ENCODE measurements at regions not wholly inside any gene's neighbourhood (a gene's known extent, or its start where the extent isn't known, plus 50 kb on each side); places are given as distances from the start of the nearest gene placed in this dataset.

- Histone ChIP-seq H3K27ac (no peak overlapping the region), H3K4me3 (ENCODE audit: low read depth, low read length) (no peak overlapping the region), H3K36me3 (replicated peaks) (no peaks in the 10 kb centered on the region), H3K27me3 (replicated peaks) (no peaks in the 10 kb centered on the region)
- no peak for TF ChIP-seq CTCF (IDR thresholded peaks at IDR 0.05; ENCODE audit: low read depth, low read length, missing control alignments)
- in situ Hi-C loops (cut with HindIII; ENCODE audit: low pct_ligation_motif_present, low sequenced_read_pairs) = no loop called here
- no peak for DNase-seq
These were observed 336.5 kb downstream of the CRPPA start for GRCh38 chr7:16084875-16085274.

- TF ChIP-seq CTCF (IDR thresholded peaks at IDR 0.05; ENCODE audit: low read depth, low read length, missing control alignments) = no peak
- Histone ChIP-seq H3K27me3 (replicated peaks) (no peaks in the 10 kb centered on the region), H3K4me3 (ENCODE audit: low read depth, low read length) (no peak overlapping the region), H3K36me3 (replicated peaks) (no peaks in the 10 kb centered on the region), H3K27ac (no peak overlapping the region)
- in situ Hi-C loops (cut with HindIII; ENCODE audit: low pct_ligation_motif_present, low sequenced_read_pairs) = no loop called here
- no peak for DNase-seq
These were observed 337.0 kb downstream of the CRPPA start for GRCh38 chr7:16084370-16084769.

GRCh38 chr7:16083931-16084330, 337.4 kb downstream of the CRPPA start:
- TF ChIP-seq CTCF (IDR thresholded peaks at IDR 0.05; ENCODE audit: low read depth, low read length, missing control alignments) = no peak
- Histone ChIP-seq H3K27me3 (replicated peaks) (no peaks in the 10 kb centered on the region), H3K27ac (no peak overlapping the region), H3K4me3 (ENCODE audit: low read depth, low read length) (no peak overlapping the region), H3K36me3 (replicated peaks) (no peaks in the 10 kb centered on the region)
- in situ Hi-C loops (cut with HindIII; ENCODE audit: low pct_ligation_motif_present, low sequenced_read_pairs) = no loop called here
- DNase-seq = no peak

- no peaks in the 10 kb centered on the region for H3K27me3 ChIP-seq (replicated peaks)
- in situ Hi-C loops (cut with HindIII; ENCODE audit: low pct_ligation_motif_present, low sequenced_read_pairs) = no loop called here
- TF ChIP-seq CTCF (IDR thresholded peaks at IDR 0.05; ENCODE audit: low read depth, low read length, missing control alignments) = no peak
- H3K4me3 ChIP-seq (ENCODE audit: low read depth, low read length) = no peak overlapping the region
- no peak for DNase-seq
- no peaks in the 10 kb centered on the region for H3K36me3 ChIP-seq (replicated peaks)
- no peak overlapping the region for H3K27ac ChIP-seq
These were observed 341.2 kb downstream of the CRPPA start for GRCh38 chr7:16080131-16080530.

GRCh38 chr7:16079723-16080122, 341.6 kb downstream of the CRPPA start:
- no peak for TF ChIP-seq CTCF (IDR thresholded peaks at IDR 0.05; ENCODE audit: low read depth, low read length, missing control alignments)
- H3K27me3 ChIP-seq (replicated peaks) = no peaks in the 10 kb centered on the region
- no peak overlapping the region for H3K27ac ChIP-seq
- H3K4me3 ChIP-seq (ENCODE audit: low read depth, low read length) = no peak overlapping the region
- H3K36me3 ChIP-seq (replicated peaks) = no peaks in the 10 kb centered on the region
- in situ Hi-C loops (cut with HindIII; ENCODE audit: low pct_ligation_motif_present, low sequenced_read_pairs) = no loop called here
- no peak for DNase-seq
